A549 (cell line): ENCODE measurements at regions not wholly inside any gene's neighbourhood (a gene's known extent, or its start where the extent isn't known, plus 50 kb on each side); places are given as distances from the start of the nearest gene placed in this dataset.

Source experiments
- ATAC-seq, 2 experiments: fragments of 200-7000 bp in 1 of 2; fragments of >200 bp in 1 of 2; cut with Nextera tagmentation in 1 of 2; cut with Tn5 transposase in 1 of 2; 3 replicates each; pipeline versions ENCODE4 v1.8.0 to v1.9.1; 2018 to 2020; ENCODE audit warnings: mild to moderate bottlenecking in 1 of 2, moderate library complexity in 1 of 2
- CTCF ChIA-PET: fragments of 300-600 bp; sonication (Branson Sonifier 250); formaldehyde crosslinking; extraction: SDS; loops from one replicate; lab custom pipeline; 2021; ENCODE audit warnings: antibody characterized with exemption, inconsistent platforms; lab: Yijun Ruan, JAX
- POLR2A ChIA-PET: fragments of 350-600 bp; formaldehyde crosslinking; extraction: SDS; loops from one replicate; lab custom pipeline; 2021; ENCODE audit warnings: antibody characterized with exemption, inconsistent platforms; lab: Yijun Ruan, JAX
- DNase-seq, 2 experiments: peaks; one replicate each; pipeline versions ENCODE4 v3.0.0 to v3.0.0-alpha.2; 2011 to 2016; ENCODE audit warnings: low read depth in 1 of 2, low spot score in 1 of 2
- FAIRE-seq: peaks from 2 replicates; lab custom pipeline; 2011; peaks lifted over from hg19 to GRCh38; lab: Jason Lieb, UNC
- H3K27ac ChIP-seq, 2 experiments: fragments of >200 bp; sonication (Bioruptor Twin); formaldehyde crosslinking; 3 replicates each; pipeline ENCODE4 v1.5.1; 2016 to 2017
- H3K4me1 ChIP-seq: fragments of >200 bp; sonication (Bioruptor Twin); formaldehyde crosslinking; 3 replicates; pipeline ENCODE4 v1.6.1; 2016
- H3K4me2 ChIP-seq: fragments of >200 bp; sonication (Bioruptor Twin); formaldehyde crosslinking; 3 replicates; pipeline ENCODE4 v1.6.1; 2016
- H3K4me3 ChIP-seq: fragments of >200 bp; sonication (Bioruptor Twin); formaldehyde crosslinking; 3 replicates; pipeline ENCODE4 v1.5.1; 2016
- H3K9me3 ChIP-seq: fragments of >200 bp; sonication (Bioruptor Twin); formaldehyde crosslinking; 3 replicates; pipeline ENCODE4 v1.6.1; 2016
- CBX2 ChIP-seq: fragments of 200-600 bp; sonication (generic); IDR thresholded peaks from 2 replicates; pipeline ENCODE4 v1.6.1; 2016; ENCODE audit warnings: low read depth, mild to moderate bottlenecking, borderline replicate concordance
- CBX8 ChIP-seq: fragments of 200-600 bp; sonication (generic); IDR thresholded peaks from 2 replicates; pipeline ENCODE4 v1.6.1; 2016
- ESRRA ChIP-seq: fragments of 150-350 bp; IDR thresholded peaks from 2 replicates; pipeline ENCODE4 v1.6.1; 2014; ENCODE audit warnings: mild to moderate bottlenecking, low read length, borderline replicate concordance
- FOSB ChIP-seq: fragments of 250-450 bp; sonication (Bioruptor Pico); IDR thresholded peaks from 2 replicates; pipeline ENCODE4 v1.5.0; 2020; ENCODE audit warnings: mild to moderate bottlenecking, moderate library complexity
- FOSL2 ChIP-seq, 2 experiments: fragments of 450-650 bp in 1 of 2; fragments of >200 bp in 1 of 2; sonication (Bioruptor Twin) in 1 of 2; formaldehyde crosslinking; IDR thresholded peaks; 2 replicates each; pipeline versions ENCODE4 v1.5.0 to v1.6.1; 2016 to 2020; ENCODE audit warnings: mild to moderate bottlenecking in 1 of 2, moderate library complexity in 1 of 2
- HES2 ChIP-seq: fragments of >200 bp; sonication (Bioruptor Twin); formaldehyde crosslinking; IDR thresholded peaks from 2 replicates; pipeline ENCODE4 v1.6.1; 2016
- HEYL ChIP-seq: fragments of 250-450 bp; sonication (Bioruptor Pico); IDR thresholded peaks from 2 replicates; pipeline ENCODE4 v1.8.0; 2021; ENCODE audit warnings: mild to moderate bottlenecking, moderate library complexity
- HMGXB4 ChIP-seq: fragments of 250-450 bp; sonication (Bioruptor Pico); IDR thresholded peaks from 2 replicates; pipeline ENCODE4 v1.5.0; 2021; ENCODE audit warnings: mild to moderate bottlenecking, moderate library complexity, borderline replicate concordance
- HOXA7 ChIP-seq: fragments of 250-450 bp; sonication (Bioruptor Pico); IDR thresholded peaks from 2 replicates; pipeline ENCODE4 v1.5.0; 2020; ENCODE audit warnings: mild to moderate bottlenecking, moderate library complexity
- HOXB13 ChIP-seq: fragments of 250-450 bp; sonication (Bioruptor Pico); IDR thresholded peaks from 2 replicates; pipeline ENCODE4 v1.5.0; 2020; ENCODE audit warnings: low read depth, mild to moderate bottlenecking, moderate library complexity
- JUN ChIP-seq, 2 experiments: fragments of >200 bp; sonication (Bioruptor Twin); formaldehyde crosslinking; IDR thresholded peaks; 2 replicates in 1 of 2; 3 replicates in 1 of 2; pipeline ENCODE4 v1.6.1; 2016 to 2017
- JUNB ChIP-seq: fragments of >200 bp; sonication (Bioruptor Twin); formaldehyde crosslinking; IDR thresholded peaks from 2 replicates; pipeline ENCODE4 v1.6.1; 2016
- MAFK ChIP-seq: fragments of 450-650 bp; IDR thresholded peaks from 2 replicates; pipeline ENCODE4 v1.6.1; 2014; ENCODE audit not compliant: partially characterized antibody
- MAX ChIP-seq: IDR thresholded peaks from 2 replicates; pipeline ENCODE4 v1.6.1; 2012
- NPAS2 ChIP-seq: fragments of 250-450 bp; sonication (Bioruptor Pico); IDR thresholded peaks from 2 replicates; pipeline ENCODE4 v1.8.0; 2022; ENCODE audit warnings: mild to moderate bottlenecking, moderate library complexity, borderline replicate concordance
- NR3C1 ChIP-seq: fragments of >200 bp; sonication (Bioruptor Twin); formaldehyde crosslinking; IDR thresholded peaks from 3 replicates; pipeline ENCODE4 v1.6.1; 2017
- RAD21 ChIP-seq, 2 experiments: fragments of >200 bp in 1 of 2; sonication (Bioruptor Twin) in 1 of 2; formaldehyde crosslinking in 1 of 2; IDR thresholded peaks in 1 of 2; conservative IDR thresholded peaks in 1 of 2; 2 replicates in 1 of 2; 3 replicates in 1 of 2; pipeline ENCODE4 v1.6.1; 2012 to 2018; ENCODE audit warnings: inconsistent platforms in 1 of 2
- RCOR1 ChIP-seq: fragments of 150-350 bp; IDR thresholded peaks from 2 replicates; pipeline ENCODE4 v1.6.1; 2014; ENCODE audit warnings: antibody characterized with exemption, low read length, low read depth
- SREBF2 ChIP-seq: fragments of 450-650 bp; IDR thresholded peaks from 2 replicates; pipeline ENCODE4 v1.6.1; 2014; ENCODE audit warnings: mild to moderate bottlenecking, moderate library complexity
- USF2 ChIP-seq: fragments of 450-650 bp; IDR thresholded peaks from 2 replicates; pipeline ENCODE4 v1.6.1; 2014; ENCODE audit warnings: antibody characterized with exemption
- ZSCAN20 ChIP-seq: fragments of 250-450 bp; sonication (Bioruptor Pico); IDR thresholded peaks from 2 replicates; pipeline ENCODE4 v1.8.0; 2022; ENCODE audit warnings: mild to moderate bottlenecking, moderate library complexity
- WGBS: methylation state at CpG from one replicate; pipeline ENCODE4 v1.1.6; 2017; ENCODE audit errors: missing lambda C conversion rate; 5-methylcytosine and 5-hydroxymethylcytosine counted together

GRCh38 chr2:147463881-147464520 lies 380.8 kb upstream of the ACVR2A start:
- WGBS = 30% methylated on average over 8 of the region's 8 CpGs
- Histone ChIP-seq H3K4me3 (no peak overlapping the region), H3K9me3 (no peaks in the 10 kb centered on the region), H3K27ac (no peak overlapping the region), H3K4me2 (no peak overlapping the region), H3K4me1 (no peaks in the 10 kb centered on the region)
- DNase-seq (peak in 1 of 2 experiments; percentile 14), FAIRE-seq (no peak), ATAC-seq (peak in 1 of 2 experiments; percentile 44; a peak in 1 of 6 replicates)
- TF ChIP-seq JUN (IDR thresholded peaks at IDR 0.05) (no peak), NR3C1 (no peak)
- ChIA-PET POLR2A (no interaction called here), CTCF (no interaction called here)

- ChIA-PET CTCF (no interaction called here), POLR2A (no interaction called here)
- no peaks in the 10 kb centered on the region for H3K9me3 ChIP-seq
- no peak overlapping the region for H3K27ac ChIP-seq
- TF ChIP-seq CBX2 (no peak), RCOR1 (no peak), ZSCAN20 (CRISPR knock-in tag) (no peak), ESRRA (no peak), USF2 (no peak)
- no peaks in the 10 kb centered on the region for H3K4me1 ChIP-seq
- 7% methylated on average over 1 of the region's 1 CpG for WGBS
- H3K4me3 ChIP-seq = no peak overlapping the region
- FAIRE-seq (no peak), DNase-seq (no peak), ATAC-seq (no peak)
- no peak overlapping the region for H3K4me2 ChIP-seq
Measured at GRCh38 chr2:147460155-147460554, 384.7 kb upstream of the ACVR2A start.

GRCh38 chr2:147456779-147457178 lies 388.1 kb upstream of the ACVR2A start:
- Histone ChIP-seq H3K4me1 (no peaks in the 10 kb centered on the region), H3K27ac (no peak overlapping the region), H3K4me3 (no peak overlapping the region), H3K9me3 (no peaks in the 10 kb centered on the region), H3K4me2 (no peak overlapping the region)
- TF ChIP-seq FOSL2 (IDR thresholded peaks at IDR 0.05) (no peak), FOSL2 (CRISPR knock-in tag; IDR thresholded peaks at IDR 0.05) (no peak), FOSB (no peak), SREBF2 (no peak), RAD21 (conservative IDR thresholded peaks at IDR 0.05 in 1 of 2, IDR thresholded peaks at IDR 0.05 in 1 of 2) (no peak), JUNB (no peak), MAX (no peak), CBX2 (no peak), HMGXB4 (CRISPR knock-in tag) (no peak), HEYL (CRISPR knock-in tag) (no peak), JUN (IDR thresholded peaks at IDR 0.05) (no peak), MAFK (no peak), NPAS2 (CRISPR knock-in tag) (no peak), CBX8 (no peak), RCOR1 (no peak), HES2 (no peak), HOXB13 (CRISPR knock-in tag) (no peak), ZSCAN20 (CRISPR knock-in tag) (no peak), HOXA7 (CRISPR knock-in tag) (no peak), NR3C1 (no peak)
- ATAC-seq = no peak
- POLR2A ChIA-PET = no interaction called here
- no peak for FAIRE-seq
- CTCF ChIA-PET = interaction anchor here (0.6 kb wide), 1 partner anchor 1757 kb away, joined by 3 read pairs; no protein-coding TSS in a partner anchor
- DNase-seq = no peak
- WGBS = 0% methylated on average over 2 of the region's 2 CpGs
